HEK293T (cell line): ENCODE measurements at regions not wholly inside any gene's neighbourhood (a gene's known extent, or its start where the extent isn't known, plus 50 kb on each side); places are given as distances from the start of the nearest gene placed in this dataset.

Source experiments
- ARNT ChIP-seq: fragments of 450-650 bp; IDR thresholded peaks from 2 replicates; pipeline ENCODE4 v1.6.1; 2017; ENCODE audit warnings: mild to moderate bottlenecking
- BHLHE40 ChIP-seq: fragments of 450-650 bp; IDR thresholded peaks from 2 replicates; pipeline ENCODE4 v1.6.1; 2016; ENCODE audit warnings: mild to moderate bottlenecking, moderate library complexity, borderline replicate concordance
- CTBP1 ChIP-seq: fragments of 450-650 bp; IDR thresholded peaks from 2 replicates; pipeline ENCODE4 v1.6.1; 2016; ENCODE audit warnings: borderline replicate concordance
- ELF4 ChIP-seq: fragments of 450-650 bp; IDR thresholded peaks from 2 replicates; pipeline ENCODE4 v1.6.1; 2017; ENCODE audit warnings: antibody characterized with exemption
- FOXA1 ChIP-seq: fragments of 450-650 bp; IDR thresholded peaks from 2 replicates; pipeline ENCODE4 v1.6.1; 2016; ENCODE audit warnings: mild to moderate bottlenecking
- FOXK2 ChIP-seq: fragments of 450-650 bp; IDR thresholded peaks from 2 replicates; pipeline ENCODE4 v1.6.1; 2016; ENCODE audit warnings: mild to moderate bottlenecking
- FOXM1 ChIP-seq: fragments of 450-650 bp; IDR thresholded peaks from 2 replicates; pipeline ENCODE4 v1.6.1; 2017; ENCODE audit warnings: mild to moderate bottlenecking, borderline replicate concordance
- PKNOX1 ChIP-seq: fragments of 450-650 bp; IDR thresholded peaks from 2 replicates; pipeline ENCODE4 v1.6.1; 2016
- SP1 ChIP-seq: fragments of 450-650 bp; IDR thresholded peaks from 2 replicates; pipeline ENCODE4 v1.6.1; 2017
- SUZ12 ChIP-seq: fragments of 450-650 bp; IDR thresholded peaks from 2 replicates; pipeline ENCODE4 v1.6.1; 2016; ENCODE audit warnings: mild to moderate bottlenecking
- TARDBP ChIP-seq: fragments of 450-650 bp; IDR thresholded peaks from 2 replicates; pipeline ENCODE4 v1.6.1; 2016
- ZNF384 ChIP-seq: fragments of 450-650 bp; IDR thresholded peaks from 2 replicates; pipeline ENCODE4 v1.6.1; 2016

GRCh38 chr2:18959200-18959599 is 369.8 kb upstream of the NT5C1B start:
- TF ChIP-seq SP1 (no peak), FOXK2 (no peak), CTBP1 (no peak), ZNF384 (no peak), BHLHE40 (no peak), FOXM1 (no peak), FOXA1 (no peak), ELF4 (no peak), SUZ12 (no peak), TARDBP (no peak), PKNOX1 (no peak), ARNT (no peak)
